K562 (cell line): ENCODE measurements at regions not wholly inside any gene's neighbourhood (a gene's known extent, or its start where the extent isn't known, plus 50 kb on each side); places are given as distances from the start of the nearest gene placed in this dataset.

Experiments
- ATAC-seq: fragments of 200-7000 bp; cut with Tn5 transposase; 3 replicates; pipeline ENCODE4 v1.9.1; 2020; ENCODE audit warnings: moderate library complexity
- BruUV-seq: library from RNA; stranded (reverse); fragments of 400-500 nt; replicated peaks from 2 replicates; lab custom pipeline; 2021; lab: Mats Ljungman, UMichigan
- CTCF ChIA-PET: fragments of 300-600 bp; formaldehyde crosslinking; extraction: SDS; loops from one replicate; lab custom pipeline; 2021; ENCODE audit warnings: low intra/inter-chr PET ratio; lab: Yijun Ruan, JAX
- POLR2A ChIA-PET: fragments of 300-600, 350-650 bp; sonication (Branson Sonifier 250); formaldehyde crosslinking; extraction: SDS; loops from one replicate; lab custom pipeline; 2021; ENCODE audit warnings: antibody characterized with exemption, inconsistent platforms; lab: Yijun Ruan, JAX
- DNase-seq, 4 experiments: peaks; one replicate each; pipeline versions ENCODE4 v3.0.0 to v3.0.0-alpha.2; 2011 to 2018; ENCODE audit warnings: low spot score in 3 of 4, mixed read lengths in 3 of 4; ENCODE audit errors: extremely low read depth in 1 of 4
- FAIRE-seq: peaks from 2 replicates; lab custom pipeline; 2011; peaks lifted over from hg19 to GRCh38; lab: Jason Lieb, UNC
- H2AFZ ChIP-seq: 2 replicates; pipeline ENCODE4 v1.6.0; 2011; ENCODE audit warnings: low read depth, low read length, control low read depth, inconsistent platforms
- H3K27ac ChIP-seq: fragments of 200-600 bp; 3 replicates; pipeline ENCODE4 v1.8.0; 2011; ENCODE audit warnings: low read depth, mild to moderate bottlenecking, control low read depth, inconsistent platforms, low read length, moderate library complexity, mixed read lengths; ENCODE audit errors: extremely low read depth
- H3K27me3 ChIP-seq, 2 experiments: fragments of 300-600 bp in 1 of 2; 2 replicates in 1 of 2; 3 replicates in 1 of 2; pipeline versions ENCODE4 v1.6.0 to v1.8.0; 2011; ENCODE audit warnings: inconsistent platforms in 2 of 2, low read length in 2 of 2, mild to moderate bottlenecking in 1 of 2, mixed read lengths in 1 of 2, moderate library complexity in 1 of 2; ENCODE audit not compliant: control insufficient read depth in 2 of 2, insufficient read depth in 2 of 2
- H3K36me3 ChIP-seq: fragments of 300-600 bp; 3 replicates; pipeline ENCODE4 v1.8.0; 2011; ENCODE audit warnings: mild to moderate bottlenecking, low read length, inconsistent platforms; ENCODE audit not compliant: control insufficient read depth, insufficient read depth
- H3K4me1 ChIP-seq, 2 experiments: fragments of 200-600 bp in 1 of 2; replicated peaks in 1 of 2; 2 replicates in 1 of 2; 3 replicates in 1 of 2; pipeline versions ENCODE4 v1.5.1 to v1.8.0; 2011; ENCODE audit warnings: inconsistent platforms in 2 of 2, low read length in 2 of 2, mild to moderate bottlenecking in 1 of 2, mixed read lengths in 1 of 2, moderate library complexity in 1 of 2; ENCODE audit not compliant: control insufficient read depth in 2 of 2, insufficient read depth in 2 of 2
- H3K4me2 ChIP-seq: 2 replicates; pipeline ENCODE4 v1.6.1; 2011; ENCODE audit warnings: low read length, control low read depth, inconsistent platforms, mixed read lengths; ENCODE audit not compliant: insufficient read depth
- H3K4me3 ChIP-seq: fragments of 200-600 bp; sonication (generic), shearing (Covaris generic); 2 replicates; pipeline ENCODE4 v1.5.1; 2016; ENCODE audit warnings: control low read depth, inconsistent platforms
- H3K79me2 ChIP-seq: fragments of 200-600 bp; 3 replicates; pipeline ENCODE4 v1.8.0; 2011; ENCODE audit warnings: low read length, inconsistent platforms; ENCODE audit not compliant: control insufficient read depth, insufficient read depth
- H3K9ac ChIP-seq, 2 experiments: 2 replicates each; pipeline versions ENCODE4 v1.6.0 to v1.6.1; 2011; ENCODE audit warnings: low read depth in 2 of 2, low read length in 2 of 2, control low read depth in 1 of 2, inconsistent platforms in 1 of 2, mild to moderate bottlenecking in 1 of 2, mixed read lengths in 1 of 2; ENCODE audit not compliant: insufficient read depth in 1 of 2
- H3K9me1 ChIP-seq: one replicate; pipeline ENCODE4 v1.6.0; 2011; ENCODE audit warnings: inconsistent platforms, mild to moderate bottlenecking, low read length, moderate library complexity; ENCODE audit not compliant: control insufficient read depth, insufficient read depth
- H3K9me3 ChIP-seq: replicated peaks from 2 replicates; pipeline ENCODE4 v1.5.1; 2011; ENCODE audit warnings: low read depth, low read length, inconsistent platforms; ENCODE audit not compliant: control insufficient read depth, insufficient read depth
- H4K20me1 ChIP-seq: replicated peaks from 2 replicates; pipeline ENCODE4 v1.6.1; 2011; ENCODE audit warnings: low read length, inconsistent platforms, mixed read lengths; ENCODE audit not compliant: control insufficient read depth, insufficient read depth
- CBFA2T2 ChIP-seq: fragments of 450-650 bp; conservative IDR thresholded peaks from 2 replicates; pipeline ENCODE4 v1.6.1; 2017; ENCODE audit warnings: mild to moderate bottlenecking
- POLR2H ChIP-seq: IDR thresholded peaks from 2 replicates; pipeline ENCODE4 v1.6.1; 2016; ENCODE audit warnings: missing genetic modification characterization, low read depth, mild to moderate bottlenecking, control low read depth, missing compliant biosample characterization, moderate library complexity
- WGBS: fragments of 100-300 bp; shearing (Covaris generic); methylation state at CpG from one replicate; pipeline ENCODE4 v1.1.6; 2016; ENCODE audit warnings: low coverage, mixed read lengths; ENCODE audit not compliant: insufficient coverage; ENCODE audit errors: missing lambda C conversion rate; 5-methylcytosine and 5-hydroxymethylcytosine counted together
- in situ Hi-C: fragments of 300-500 bp; cut with MboI; formaldehyde crosslinking; loops from 4 replicates; pipeline ENCODE4 v1.15.0; 2018; ENCODE audit warnings: inconsistent platforms, mixed read lengths
- intact Hi-C: fragments of 100-400 bp; cut with micrococcal nuclease; formaldehyde crosslinking; loops from 2 replicates; pipeline ENCODE4 v1.14.2; 2022
- TF ChIP-seq, protein P1 (sequence below), 3 experiments: IDR thresholded peaks in 2 of 3; conservative IDR thresholded peaks in 1 of 3; 2 replicates each; pipeline ENCODE4 v1.5.1; 2011 to 2012; ENCODE audit warnings: low read length in 3 of 3, mild to moderate bottlenecking in 3 of 3, control low read depth in 2 of 3, improper control_type of control experiment in 1 of 3, inconsistent platforms in 1 of 3, low read depth in 1 of 3, mixed read lengths in 1 of 3, moderate library complexity in 1 of 3; ENCODE audit not compliant: insufficient read depth in 2 of 3
- TF ChIP-seq, protein P2 (sequence below), 2 experiments: fragments of 450-650 bp in 1 of 2; sonication (generic) in 1 of 2; formaldehyde crosslinking in 1 of 2; IDR thresholded peaks; 2 replicates each; pipeline versions ENCODE4 v1.7.1 to v1.9.0; 2016 to 2022; ENCODE audit warnings: inconsistent platforms in 1 of 2, mild to moderate bottlenecking in 1 of 2, missing genetic modification reagents in 1 of 2

DNA sequence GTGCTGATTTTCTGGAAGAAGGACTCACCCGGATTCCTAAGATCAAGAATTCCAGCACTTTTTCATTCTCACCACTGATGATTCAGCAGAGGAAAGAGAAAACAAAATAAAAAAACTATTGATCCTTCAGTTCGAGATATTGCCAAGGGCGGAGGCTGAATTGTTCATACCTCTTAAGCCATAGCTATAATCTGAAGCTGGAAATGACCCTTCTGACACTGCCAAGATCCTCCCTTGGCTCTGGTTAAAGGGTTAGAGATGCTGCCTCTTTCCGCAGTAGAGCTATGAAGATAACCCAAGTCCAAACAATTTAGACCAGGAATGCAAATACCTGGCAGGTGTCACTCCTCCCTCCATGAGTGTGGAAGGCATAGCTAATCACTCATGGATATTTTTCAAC is 73.0 kb downstream of the TMEM114 start:
- no peak overlapping the region for H2AFZ ChIP-seq
- FAIRE-seq (no peak), ATAC-seq (no peak), DNase-seq (no peak)
- no peak overlapping the region for H3K4me2 ChIP-seq
- no peak overlapping the region for H3K27ac ChIP-seq
- H3K9ac ChIP-seq, result no peak overlapping the region
- BruUV-seq, result no TSS peak
- intact Hi-C loops, result no loop called here
- ChIA-PET CTCF (no interaction called here), POLR2A (no interaction called here)
- no peaks in the 10 kb centered on the region for H3K9me1 ChIP-seq
- H3K4me1 ChIP-seq, result no peaks in the 10 kb centered on the region
- in situ Hi-C loops, result no loop called here
- no peaks in the 10 kb centered on the region for H3K79me2 ChIP-seq
- WGBS, result 0% methylated on average over 4 of the region's 4 CpGs
- H3K4me3 ChIP-seq, result no peak overlapping the region
- peaks cover 5 to 13% of the 10 kb centered on the region in 2 experiments; a peak in 3 of 5 replicates for H3K27me3 ChIP-seq
- H4K20me1 ChIP-seq, result no peaks in the 10 kb centered on the region
- H3K36me3 ChIP-seq, result no peaks in the 10 kb centered on the region
- TF ChIP-seq POLR2H, result no peak
- H3K9me3 ChIP-seq, result no peaks in the 10 kb centered on the region

DNA sequence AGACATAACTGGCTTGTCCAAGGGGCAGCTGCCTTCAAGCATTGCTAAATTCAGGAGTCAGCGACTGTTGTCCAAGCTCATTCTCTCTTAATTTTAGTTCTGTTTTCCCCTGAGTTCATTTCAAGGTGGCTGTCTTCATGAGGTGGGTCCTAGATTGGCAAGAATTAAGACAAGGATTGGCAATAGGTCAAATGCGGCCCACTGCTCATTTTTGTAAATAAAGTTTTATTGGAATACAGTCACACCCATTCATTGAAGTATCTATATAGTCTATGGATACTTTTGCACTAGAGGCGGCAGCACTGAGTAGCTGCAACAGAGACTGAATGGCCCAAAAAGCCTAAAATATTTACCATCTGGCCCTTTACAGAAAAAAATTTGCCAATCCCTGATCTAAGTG is 73.8 kb downstream of the TMEM114 start:
- H3K36me3 ChIP-seq, result no peaks in the 10 kb centered on the region
- DNase-seq, result no peak
- CTCF ChIA-PET, result no interaction called here
- H3K79me2 ChIP-seq, result no peaks in the 10 kb centered on the region
- H3K4me3 ChIP-seq, result no peak overlapping the region
- no peak overlapping the region for H3K4me2 ChIP-seq
- in situ Hi-C loops, result no loop called here
- 2% methylated on average over 3 of the region's 3 CpGs for WGBS
- no peak overlapping the region for H3K27ac ChIP-seq
- H3K4me1 ChIP-seq, result no peaks in the 10 kb centered on the region
- no peak overlapping the region for H3K9ac ChIP-seq
- no peaks in the 10 kb centered on the region for H3K9me1 ChIP-seq
- no peaks in the 10 kb centered on the region for H3K9me3 ChIP-seq
- no peak overlapping the region for H2AFZ ChIP-seq
- POLR2A ChIA-PET, result interaction anchor here (0.6 kb wide), 1 partner anchor 11 kb away, joined by 3 read pairs; no protein-coding TSS in a partner anchor
- intact Hi-C loops, result no loop called here
- no peaks in the 10 kb centered on the region for H4K20me1 ChIP-seq
- FAIRE-seq, result no peak
- H3K27me3 ChIP-seq, result peaks cover 0 to 5% of the 10 kb centered on the region in 2 experiments; a peak in 2 of 5 replicates
- ATAC-seq, result no peak
- TF ChIP-seq, protein P1, sequence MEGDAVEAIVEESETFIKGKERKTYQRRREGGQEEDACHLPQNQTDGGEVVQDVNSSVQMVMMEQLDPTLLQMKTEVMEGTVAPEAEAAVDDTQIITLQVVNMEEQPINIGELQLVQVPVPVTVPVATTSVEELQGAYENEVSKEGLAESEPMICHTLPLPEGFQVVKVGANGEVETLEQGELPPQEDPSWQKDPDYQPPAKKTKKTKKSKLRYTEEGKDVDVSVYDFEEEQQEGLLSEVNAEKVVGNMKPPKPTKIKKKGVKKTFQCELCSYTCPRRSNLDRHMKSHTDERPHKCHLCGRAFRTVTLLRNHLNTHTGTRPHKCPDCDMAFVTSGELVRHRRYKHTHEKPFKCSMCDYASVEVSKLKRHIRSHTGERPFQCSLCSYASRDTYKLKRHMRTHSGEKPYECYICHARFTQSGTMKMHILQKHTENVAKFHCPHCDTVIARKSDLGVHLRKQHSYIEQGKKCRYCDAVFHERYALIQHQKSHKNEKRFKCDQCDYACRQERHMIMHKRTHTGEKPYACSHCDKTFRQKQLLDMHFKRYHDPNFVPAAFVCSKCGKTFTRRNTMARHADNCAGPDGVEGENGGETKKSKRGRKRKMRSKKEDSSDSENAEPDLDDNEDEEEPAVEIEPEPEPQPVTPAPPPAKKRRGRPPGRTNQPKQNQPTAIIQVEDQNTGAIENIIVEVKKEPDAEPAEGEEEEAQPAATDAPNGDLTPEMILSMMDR (IDR thresholded peaks at IDR 0.05 in 2 of 3, conservative IDR thresholded peaks at IDR 0.05 in 1 of 3; ENCODE audit: insufficient read depth in 2 of 3, low read depth in 1 of 3, low read length in 3 of 3), result peak in 1 of 3 experiments; percentile 10; a peak in 1 of 6 replicates
- TF ChIP-seq, protein P2, sequence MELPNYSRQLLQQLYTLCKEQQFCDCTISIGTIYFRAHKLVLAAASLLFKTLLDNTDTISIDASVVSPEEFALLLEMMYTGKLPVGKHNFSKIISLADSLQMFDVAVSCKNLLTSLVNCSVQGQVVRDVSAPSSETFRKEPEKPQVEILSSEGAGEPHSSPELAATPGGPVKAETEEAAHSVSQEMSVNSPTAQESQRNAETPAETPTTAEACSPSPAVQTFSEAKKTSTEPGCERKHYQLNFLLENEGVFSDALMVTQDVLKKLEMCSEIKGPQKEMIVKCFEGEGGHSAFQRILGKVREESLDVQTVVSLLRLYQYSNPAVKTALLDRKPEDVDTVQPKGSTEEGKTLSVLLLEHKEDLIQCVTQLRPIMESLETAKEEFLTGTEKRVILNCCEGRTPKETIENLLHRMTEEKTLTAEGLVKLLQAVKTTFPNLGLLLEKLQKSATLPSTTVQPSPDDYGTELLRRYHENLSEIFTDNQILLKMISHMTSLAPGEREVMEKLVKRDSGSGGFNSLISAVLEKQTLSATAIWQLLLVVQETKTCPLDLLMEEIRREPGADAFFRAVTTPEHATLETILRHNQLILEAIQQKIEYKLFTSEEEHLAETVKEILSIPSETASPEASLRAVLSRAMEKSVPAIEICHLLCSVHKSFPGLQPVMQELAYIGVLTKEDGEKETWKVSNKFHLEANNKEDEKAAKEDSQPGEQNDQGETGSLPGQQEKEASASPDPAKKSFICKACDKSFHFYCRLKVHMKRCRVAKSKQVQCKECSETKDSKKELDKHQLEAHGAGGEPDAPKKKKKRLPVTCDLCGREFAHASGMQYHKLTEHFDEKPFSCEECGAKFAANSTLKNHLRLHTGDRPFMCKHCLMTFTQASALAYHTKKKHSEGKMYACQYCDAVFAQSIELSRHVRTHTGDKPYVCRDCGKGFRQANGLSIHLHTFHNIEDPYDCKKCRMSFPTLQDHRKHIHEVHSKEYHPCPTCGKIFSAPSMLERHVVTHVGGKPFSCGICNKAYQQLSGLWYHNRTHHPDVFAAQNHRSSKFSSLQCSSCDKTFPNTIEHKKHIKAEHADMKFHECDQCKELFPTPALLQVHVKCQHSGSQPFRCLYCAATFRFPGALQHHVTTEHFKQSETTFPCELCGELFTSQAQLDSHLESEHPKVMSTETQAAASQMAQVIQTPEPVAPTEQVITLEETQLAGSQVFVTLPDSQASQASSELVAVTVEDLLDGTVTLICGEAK (IDR thresholded peaks at IDR 0.05), result peak; percentile 93
- TF ChIP-seq, protein P2 (CRISPR knock-in tag; IDR thresholded peaks at IDR 0.05), result peak; percentile 66; the same call in 1 of the 2 replicates
- TF ChIP-seq CBFA2T2, result no peak
- TF ChIP-seq, all 486 proteins: peak for 2
- BruUV-seq, result no TSS peak
